Skin epidermis (tissue), 12 donors: ENCODE measurements at regions not wholly inside any gene's neighbourhood (a gene's known extent, or its start where the extent isn't known, plus 50 kb on each side); places are given as distances from the start of the nearest gene placed in this dataset.

Experiments
- H3K27ac ChIP-seq, 21 experiments: fragments of 200-600 bp; sonication (generic) in 11 of 21; one replicate each; pipeline ENCODE4 v1.5.0; 2020; ENCODE audit warnings: mild to moderate bottlenecking in 3 of 21, inconsistent platforms in 2 of 21, moderate library complexity in 2 of 21
- H3K4me3 ChIP-seq, 7 experiments: fragments of 200-600 bp; sonication (generic) in 2 of 7; one replicate each; pipeline ENCODE4 v1.5.0; 2020; ENCODE audit warnings: inconsistent platforms in 2 of 7, mild to moderate bottlenecking in 2 of 7, moderate library complexity in 1 of 7

DNA sequence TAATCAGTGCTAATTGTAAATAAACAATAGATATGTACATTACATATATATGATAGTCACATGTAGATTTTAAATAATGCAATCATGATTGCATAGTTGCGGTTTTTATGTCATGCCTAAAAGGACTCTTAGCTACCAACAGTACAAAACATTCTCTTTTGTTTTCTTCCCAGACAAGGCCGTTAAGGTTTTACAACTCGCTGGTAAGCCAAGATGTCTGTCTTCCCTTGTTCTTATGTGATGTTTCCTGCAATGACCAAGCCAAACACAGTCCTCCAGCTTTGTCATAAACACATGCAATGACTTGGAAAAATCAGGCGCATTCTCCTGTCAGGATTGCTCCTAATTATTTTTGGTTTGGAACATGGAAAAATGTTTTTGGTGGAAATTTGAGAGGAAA is 192.3 kb upstream of the GLI3 start:
- Histone ChIP-seq H3K27ac (no peak overlapping the region), H3K4me3 (no peak overlapping the region)

DNA sequence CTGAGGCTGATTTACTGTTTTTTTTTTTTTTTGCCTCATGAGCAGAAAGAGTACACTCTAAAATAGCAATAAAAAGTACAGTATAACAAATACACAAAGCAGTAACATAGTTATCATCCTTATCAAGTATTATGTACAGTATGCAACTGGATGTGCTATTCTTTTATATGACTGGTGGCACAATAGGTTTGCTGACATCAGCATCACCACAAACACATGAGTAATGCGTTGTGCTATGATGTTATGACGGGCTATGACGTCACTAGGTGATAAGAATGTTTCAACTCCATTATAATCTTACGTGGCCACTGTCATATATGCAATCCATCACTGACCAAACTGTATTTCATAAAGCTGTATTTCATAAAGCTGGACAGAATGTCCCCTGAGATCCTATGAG is 189.2 kb upstream of the GLI3 start:
- no peak overlapping the region for H3K4me3 ChIP-seq

DNA sequence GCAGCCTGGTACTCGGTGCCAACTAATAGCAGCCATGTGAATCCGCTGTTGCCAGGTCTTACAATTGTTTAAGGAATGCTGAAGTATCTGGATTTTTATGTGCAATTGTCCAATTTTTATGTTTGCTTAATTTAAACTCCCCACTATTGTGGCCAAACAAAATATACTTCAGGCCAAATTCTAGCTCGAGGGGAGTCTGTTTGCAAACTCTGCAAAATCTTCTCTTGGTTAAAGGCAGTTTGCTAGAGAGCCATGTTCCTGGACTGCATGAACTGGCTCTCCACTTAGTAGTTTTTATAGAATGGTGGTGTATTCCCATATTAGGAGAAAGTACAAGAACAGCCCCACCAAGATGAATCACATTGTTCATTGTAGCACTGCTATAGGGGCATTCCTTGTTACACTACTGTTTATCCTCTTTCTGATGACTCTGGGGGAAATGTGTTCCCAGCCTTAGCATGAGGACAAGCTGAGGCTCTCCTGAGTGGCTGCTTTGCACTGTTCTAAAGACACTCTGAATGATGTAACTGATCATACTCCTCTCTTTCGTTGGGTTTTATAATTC is 178.0 kb upstream of the GLI3 start:
- no peak overlapping the region for H3K4me3 ChIP-seq
- no peak overlapping the region for H3K27ac ChIP-seq

More for the DNA sequence above, 189.2 kb upstream of the GLI3 start:
- H3K27ac ChIP-seq: no peak overlapping the region

DNA sequence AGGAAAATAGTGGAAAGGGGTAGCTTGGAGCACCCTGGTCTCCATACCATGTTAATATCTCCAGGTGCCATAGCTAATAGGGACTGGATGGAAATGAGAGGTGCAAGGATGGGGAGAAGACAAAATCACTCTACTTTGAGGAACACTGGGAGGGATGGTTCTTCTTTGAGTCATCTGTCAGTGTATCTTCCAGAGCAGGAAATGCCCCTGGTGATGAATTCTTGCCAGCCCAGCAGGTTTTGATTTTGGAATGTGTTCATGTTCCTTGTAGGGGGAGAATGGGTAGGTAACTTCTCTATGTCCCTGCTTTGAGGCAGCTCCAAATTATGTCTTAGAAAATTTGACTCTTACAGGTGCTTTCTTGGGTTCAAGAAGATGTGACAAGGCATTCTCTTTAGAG is 177.0 kb upstream of the GLI3 start:
- Histone ChIP-seq H3K27ac (no peak overlapping the region), H3K4me3 (no peak overlapping the region)

DNA sequence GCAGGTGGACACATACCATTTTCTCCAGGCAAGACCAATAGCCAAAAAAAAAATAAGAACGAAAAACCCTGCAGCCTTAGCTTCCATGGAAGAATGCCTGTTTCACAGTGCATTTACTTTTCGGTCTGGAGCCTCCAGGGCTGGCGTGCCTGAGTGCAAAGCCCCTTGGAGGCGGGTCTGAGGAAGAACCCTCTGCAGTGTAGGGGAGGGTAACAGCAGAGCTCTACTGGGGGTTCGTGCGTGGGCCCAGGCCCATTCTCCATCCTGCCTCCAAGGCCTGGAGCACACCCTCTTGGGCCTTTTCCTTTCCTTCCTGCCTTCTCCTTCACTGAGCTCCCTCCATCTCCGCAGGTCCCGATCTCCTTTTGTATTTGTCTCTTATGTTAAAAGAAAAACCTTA is 172.3 kb upstream of the GLI3 start:
- H3K4me3 ChIP-seq: no peak overlapping the region
- H3K27ac ChIP-seq: no peak overlapping the region

DNA sequence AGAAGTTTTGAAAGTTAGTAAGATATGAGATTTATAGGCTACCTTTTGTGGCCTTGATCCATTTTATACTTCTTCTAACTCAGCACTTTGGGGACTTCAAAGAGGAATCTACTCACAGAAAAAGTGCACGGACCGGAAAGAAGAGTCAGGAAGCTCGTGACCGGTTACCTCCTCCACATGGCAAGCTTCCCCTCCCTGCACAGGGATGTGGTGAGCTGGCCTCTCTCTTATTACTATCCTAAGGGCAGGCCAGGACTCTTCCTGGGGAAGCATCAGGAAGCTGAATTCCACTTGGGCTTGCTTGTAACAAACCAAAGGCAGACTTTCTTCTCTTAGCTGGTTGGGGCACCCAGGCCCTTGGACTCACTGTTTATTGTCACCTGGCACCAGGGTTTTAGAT is 170.8 kb upstream of the GLI3 start:
- no peak overlapping the region for H3K4me3 ChIP-seq
- H3K27ac ChIP-seq: no peak overlapping the region

DNA sequence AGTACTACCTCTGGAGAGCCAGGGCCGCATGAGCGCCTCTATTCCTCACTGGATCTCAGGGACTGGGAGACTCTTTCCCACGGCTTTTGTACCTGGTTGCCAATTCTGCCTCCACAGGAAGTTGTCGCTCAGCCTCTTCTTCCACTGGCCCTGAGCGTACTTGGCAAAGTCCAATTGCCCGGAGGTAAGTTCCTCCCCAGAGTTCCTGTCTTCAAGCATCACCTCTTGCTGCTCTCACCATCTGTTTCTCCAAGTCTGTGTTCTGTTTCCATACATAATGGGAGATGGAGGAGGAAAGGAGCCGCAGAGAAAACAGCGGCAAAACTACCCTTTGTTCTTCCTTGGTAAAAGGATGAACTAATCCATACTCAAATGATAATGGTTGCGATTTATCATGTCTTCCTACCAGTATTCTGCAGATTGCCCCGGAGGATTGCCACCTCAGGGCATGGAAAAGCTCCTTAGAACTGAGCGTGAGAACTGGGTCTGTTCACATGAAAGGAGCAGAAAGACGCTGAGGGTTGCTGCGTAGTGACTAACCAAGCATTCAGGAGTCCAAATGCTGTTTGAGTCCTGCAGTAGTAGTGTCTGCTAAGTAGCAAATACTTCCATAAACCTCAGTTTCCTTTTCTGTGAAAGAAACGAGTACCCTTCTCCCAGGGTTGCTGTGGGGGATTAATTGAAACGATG is 170.2 kb upstream of the GLI3 start:
- no peak overlapping the region for H3K4me3 ChIP-seq
- no peak overlapping the region for H3K27ac ChIP-seq

DNA sequence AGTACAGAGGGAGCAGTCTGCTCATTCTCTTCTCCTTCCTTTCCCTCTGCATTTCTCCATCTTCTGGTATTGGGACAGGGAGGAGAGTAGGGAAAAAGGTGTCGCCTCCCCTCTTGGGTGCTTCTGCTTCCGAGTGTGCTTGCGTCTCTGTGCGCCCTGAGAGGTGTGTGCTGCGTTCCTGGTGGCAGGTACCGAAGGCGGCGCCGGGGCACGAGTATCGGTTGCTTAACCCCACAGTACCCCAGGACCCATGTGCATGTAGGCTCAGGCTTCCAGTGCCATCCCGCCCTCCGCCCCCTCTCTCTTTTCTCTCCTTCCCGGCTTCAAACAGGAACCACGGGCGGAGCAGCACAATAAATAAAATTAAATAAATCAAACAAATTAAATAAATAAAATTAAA is 169.3 kb upstream of the GLI3 start:
- Histone ChIP-seq H3K27ac (no peak overlapping the region), H3K4me3 (no peak overlapping the region)

DNA sequence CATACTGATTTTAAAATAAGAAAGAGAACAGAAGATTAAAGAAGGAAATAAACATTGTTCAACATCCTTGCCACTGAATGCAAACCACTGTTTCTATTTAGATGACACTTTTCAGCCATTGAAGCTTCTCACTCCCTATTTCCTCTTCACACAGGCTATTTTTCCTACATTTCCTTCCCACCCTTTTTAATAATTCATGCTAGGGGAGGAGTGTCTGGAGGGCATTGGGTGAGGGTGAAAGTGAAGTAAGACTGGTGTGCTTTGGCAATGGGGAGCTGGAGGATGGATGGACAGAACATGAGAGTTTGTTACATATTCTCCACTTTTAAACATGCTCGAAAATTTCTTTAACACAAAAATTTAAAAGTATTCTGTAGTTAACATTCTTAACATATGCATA is 168.8 kb upstream of the GLI3 start:
- Histone ChIP-seq H3K4me3 (no peak overlapping the region), H3K27ac (no peak overlapping the region)

DNA sequence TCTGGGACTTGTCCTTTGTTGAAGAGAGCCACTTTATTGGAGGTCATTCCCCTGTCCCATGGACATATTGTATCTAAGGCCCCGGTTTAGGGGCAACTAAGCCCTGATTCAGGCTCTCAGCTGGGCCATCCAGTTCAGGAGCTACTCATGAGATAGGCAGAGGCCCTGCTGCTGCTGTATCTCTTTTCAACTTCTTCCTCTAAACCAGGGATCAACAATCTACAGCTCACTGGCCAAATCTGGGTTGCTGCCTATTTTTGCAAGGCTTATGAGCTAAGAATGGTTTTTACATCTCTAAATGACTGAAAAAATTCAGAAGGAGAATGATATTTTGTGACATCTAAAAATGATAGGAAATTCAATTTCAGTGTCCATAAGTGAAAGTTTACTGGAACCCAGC is 166.8 kb upstream of the GLI3 start:
- Histone ChIP-seq H3K4me3 (no peak overlapping the region), H3K27ac (no peak overlapping the region)

DNA sequence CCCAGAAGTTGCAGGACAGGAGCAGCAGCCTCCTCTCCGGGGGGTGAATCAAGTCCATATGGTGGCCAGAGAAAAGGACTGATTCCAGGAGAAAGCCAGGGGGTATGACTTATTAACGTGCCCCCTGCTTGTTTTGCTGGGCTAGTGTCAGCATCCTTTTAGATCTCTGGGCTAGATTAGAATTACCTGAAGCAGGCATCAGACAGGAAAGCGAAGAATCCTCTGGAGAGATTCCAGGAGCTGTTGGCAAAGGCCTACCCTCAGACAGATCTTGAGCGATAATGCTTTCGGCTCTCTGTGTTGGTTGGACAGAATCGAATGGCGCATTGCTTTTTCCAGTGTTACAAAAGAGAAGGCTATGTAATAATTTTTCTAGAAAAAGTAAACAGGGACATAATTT is 164.0 kb upstream of the GLI3 start:
- no peak overlapping the region for H3K4me3 ChIP-seq
- H3K27ac ChIP-seq: no peak overlapping the region

DNA sequence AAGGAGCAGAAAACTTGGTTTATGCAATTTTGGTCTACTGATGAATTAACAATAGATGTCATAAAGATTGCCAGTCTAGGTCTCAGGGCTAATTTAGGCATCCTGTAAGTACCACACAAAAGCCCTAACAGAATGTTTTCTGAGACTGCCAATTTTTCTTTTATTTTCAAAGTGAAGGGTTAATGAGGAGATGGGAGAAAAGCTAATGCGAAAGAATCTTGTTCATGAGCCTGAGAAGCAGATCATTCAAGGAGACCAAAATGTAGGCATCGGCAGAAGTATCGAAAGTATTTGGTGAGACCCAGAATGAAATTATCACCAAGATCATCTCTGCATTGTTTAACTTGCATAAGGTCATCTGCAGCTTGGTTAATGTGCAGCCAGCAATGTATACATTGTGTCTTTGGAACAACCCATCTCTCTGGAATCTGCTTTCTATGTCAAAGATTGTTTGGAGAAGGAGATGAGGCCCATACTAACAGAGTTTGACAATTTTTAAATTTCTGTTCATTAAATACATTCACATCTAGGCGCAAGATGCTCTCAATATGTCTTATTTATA is 163.3 kb upstream of the GLI3 start:
- Histone ChIP-seq H3K27ac (no peak overlapping the region), H3K4me3 (no peak overlapping the region)

DNA sequence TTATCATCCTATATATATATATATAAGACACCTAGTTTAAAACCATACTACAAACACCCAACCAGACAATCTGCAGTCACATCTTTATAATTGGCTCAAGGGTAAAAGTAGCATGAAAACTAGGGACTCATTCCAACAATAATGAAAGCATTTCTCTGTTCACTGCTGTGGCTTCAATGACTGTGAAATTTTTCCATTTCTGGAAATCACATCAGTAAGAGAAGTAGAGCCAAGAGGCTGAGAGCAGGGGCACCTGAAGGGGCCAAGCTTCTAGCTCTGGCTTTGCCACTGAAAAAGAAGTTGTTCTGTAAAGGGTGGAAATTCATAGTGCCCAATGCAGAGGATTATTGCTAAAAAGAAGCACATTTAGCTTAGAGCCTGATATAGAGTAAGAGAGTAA is 158.6 kb upstream of the GLI3 start:
- Histone ChIP-seq H3K4me3 (no peak overlapping the region), H3K27ac (no peak overlapping the region)

DNA sequence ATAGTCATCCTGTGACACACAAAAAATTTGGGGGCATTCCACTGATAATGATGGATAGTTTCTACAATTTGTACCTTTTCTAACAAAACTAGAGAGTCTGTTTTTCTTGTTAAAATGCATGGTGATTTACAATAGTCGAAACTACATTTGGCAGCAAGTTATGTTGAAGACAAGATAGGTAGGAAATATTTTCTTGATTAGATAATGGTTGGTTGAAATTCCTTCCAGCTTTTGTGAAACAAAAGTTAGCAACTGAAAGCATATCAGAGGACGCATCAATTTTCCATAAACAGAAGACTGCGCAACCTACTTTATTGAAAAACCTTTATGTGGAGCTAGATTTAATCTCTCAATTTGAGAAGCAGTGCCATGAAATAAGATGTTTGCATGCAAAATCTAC is 155.8 kb upstream of the GLI3 start:
- Histone ChIP-seq H3K27ac (no peak overlapping the region), H3K4me3 (no peak overlapping the region)

DNA sequence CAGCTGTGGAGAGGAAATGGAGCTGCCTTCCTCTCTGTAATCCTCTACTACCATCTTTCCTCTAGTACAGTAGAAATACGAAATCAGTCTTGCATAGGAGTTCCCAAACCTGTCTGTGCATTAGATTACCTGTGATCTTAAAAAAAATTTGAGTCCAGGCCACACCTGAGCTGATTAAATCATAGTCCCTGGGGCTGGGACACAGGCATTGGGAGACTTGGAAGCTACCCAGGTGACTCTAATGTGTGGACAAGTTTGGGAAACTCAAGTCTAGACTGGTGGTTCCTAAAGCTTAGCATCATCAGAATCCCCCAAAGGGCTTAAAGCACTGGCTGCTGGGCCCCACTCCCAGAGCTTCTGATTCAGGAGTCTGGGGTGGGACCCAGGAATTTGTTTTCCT is 152.7 kb upstream of the GLI3 start:
- Histone ChIP-seq H3K27ac (peak overlapping the region in 3 of 21 experiments; percentile 50 to 77 (median 59)), H3K4me3 (no peak overlapping the region)

DNA sequence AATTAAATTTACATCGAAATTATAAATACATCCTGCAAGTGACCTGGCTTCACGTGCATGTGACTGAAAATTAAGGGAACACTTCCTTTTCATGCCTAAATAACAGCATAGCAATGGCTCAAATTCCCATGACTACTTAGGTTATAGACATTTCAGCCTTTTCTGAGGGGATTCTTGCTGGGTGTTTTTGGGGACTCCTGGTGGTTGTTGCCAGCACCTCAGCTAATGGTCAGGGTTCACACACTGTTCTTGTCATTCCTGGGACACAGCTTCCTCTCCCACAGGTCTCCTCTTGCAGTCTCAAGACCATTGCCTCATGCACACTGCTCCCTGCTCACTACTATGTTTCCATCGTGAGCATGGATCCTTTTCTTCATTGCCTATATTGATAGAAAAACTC is 148.9 kb upstream of the GLI3 start:
- Histone ChIP-seq H3K27ac (no peak overlapping the region), H3K4me3 (no peak overlapping the region)

DNA sequence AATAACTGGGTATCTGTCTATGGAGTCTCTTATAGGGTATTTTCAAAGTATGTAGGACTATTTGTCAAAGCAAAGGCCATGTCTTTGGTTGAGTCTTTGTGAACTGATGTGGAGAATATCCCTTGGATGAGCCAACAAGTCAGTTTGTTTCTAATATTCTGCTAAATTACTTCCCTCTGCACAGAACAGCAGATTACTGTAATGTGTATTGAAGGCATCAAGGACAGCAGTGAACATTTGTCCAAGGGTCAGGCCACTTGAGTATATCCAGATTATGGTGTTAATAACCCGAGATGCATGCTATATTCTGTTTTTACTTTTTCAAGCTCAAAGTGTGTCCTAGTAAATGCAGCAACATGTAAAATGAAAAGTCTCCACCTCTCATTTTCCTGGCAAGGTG is 144.2 kb upstream of the GLI3 start:
- H3K4me3 ChIP-seq: no peak overlapping the region
- H3K27ac ChIP-seq: no peak overlapping the region

DNA sequence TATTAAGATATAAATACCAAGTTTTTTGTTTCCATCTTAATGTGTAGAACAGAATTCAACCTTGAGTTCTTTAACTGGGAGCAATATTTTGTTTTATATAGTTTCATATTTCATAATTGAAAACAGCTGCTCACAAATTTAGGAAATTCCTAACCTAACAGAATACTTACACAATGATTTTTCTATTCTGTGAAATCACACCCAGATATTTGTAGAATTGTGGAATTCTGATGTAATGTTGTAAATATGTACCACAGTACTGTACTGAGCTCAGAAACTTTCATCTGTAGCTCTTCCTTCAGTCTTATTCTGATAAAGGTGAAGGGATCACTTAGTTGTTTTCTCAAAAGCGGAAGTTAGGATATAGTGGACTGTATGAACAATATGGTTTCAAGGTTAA is 143.4 kb upstream of the GLI3 start:
- no peak overlapping the region for H3K27ac ChIP-seq
- no peak overlapping the region for H3K4me3 ChIP-seq

DNA sequence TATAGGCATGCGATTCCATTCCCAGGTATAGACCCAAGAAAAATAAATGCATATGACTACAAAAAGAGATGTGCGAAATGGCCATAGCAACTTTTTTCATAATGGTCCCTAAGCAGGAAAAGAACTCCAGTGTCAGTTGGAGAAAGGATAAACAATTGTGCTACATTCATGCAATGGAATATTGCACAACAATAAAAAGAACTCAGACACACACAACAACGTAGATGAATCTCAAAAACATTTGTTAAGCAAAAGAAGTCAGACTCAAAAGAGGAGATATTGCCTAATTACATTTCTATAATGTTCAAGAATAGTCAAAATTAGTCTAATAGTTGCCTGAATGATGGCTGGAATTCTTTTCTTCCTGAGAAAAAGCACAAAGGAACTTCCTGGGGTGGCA is 141.1 kb upstream of the GLI3 start:
- no peak overlapping the region for H3K4me3 ChIP-seq
- no peak overlapping the region for H3K27ac ChIP-seq

DNA sequence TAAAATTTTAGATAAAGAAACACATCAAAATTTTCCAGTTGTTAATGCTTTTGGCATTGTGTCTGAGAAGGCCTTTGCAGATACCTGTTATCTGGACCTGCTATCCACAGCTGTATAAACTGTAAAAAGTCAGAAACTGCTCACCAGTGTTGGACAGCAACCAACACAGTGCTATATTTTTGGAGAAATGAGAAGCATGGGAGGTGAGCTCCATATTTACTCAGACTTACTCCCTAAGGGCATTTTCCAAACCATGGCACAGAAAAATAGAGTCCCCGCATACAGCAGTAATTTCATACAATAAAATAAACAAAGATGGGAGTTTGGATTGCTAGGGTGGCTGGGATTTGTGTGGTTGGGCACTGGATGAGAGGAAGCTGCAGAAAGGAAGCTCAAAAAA is 136.3 kb upstream of the GLI3 start:
- Histone ChIP-seq H3K4me3 (no peak overlapping the region), H3K27ac (no peak overlapping the region)

DNA sequence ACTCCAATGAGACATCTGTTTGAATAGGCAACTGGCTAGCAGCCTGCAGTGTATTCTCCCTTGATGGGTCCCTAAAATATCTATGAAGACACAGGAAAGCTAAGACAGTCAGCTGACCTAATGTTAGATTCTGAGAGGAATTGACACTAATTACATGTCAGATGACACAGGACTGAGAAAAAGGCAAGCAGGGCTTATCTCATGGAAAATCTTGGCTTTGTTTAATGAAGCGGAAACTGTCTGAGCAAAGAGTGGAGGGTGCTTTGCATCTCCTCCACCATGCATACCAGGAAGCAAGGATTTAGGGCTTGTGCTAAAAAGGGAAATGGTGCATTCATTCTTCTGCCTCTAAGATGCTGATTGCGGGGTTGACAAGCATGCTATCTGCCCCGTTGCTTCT is 135.5 kb upstream of the GLI3 start:
- H3K27ac ChIP-seq: no peak overlapping the region

DNA sequence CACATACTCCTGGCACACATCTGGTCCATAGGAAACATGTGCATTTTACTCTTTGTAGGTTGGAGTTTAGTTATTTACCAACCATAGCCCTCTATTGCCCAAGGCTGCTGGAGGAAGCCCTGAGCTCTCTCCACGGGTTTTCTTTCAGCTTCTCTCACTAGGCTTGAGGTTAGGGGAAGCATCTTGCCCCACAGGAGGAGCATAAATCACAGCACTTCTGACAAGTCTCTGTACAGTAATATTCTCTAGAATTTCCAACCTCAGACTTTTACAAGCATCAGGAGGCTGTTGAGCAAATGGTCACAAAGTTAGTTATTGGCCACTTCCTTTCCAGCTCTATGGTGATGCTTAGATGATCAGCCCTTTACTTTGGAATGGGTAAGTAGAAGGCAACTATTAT is 122.9 kb upstream of the GLI3 start:
- no peak overlapping the region for H3K4me3 ChIP-seq
- H3K27ac ChIP-seq: no peak overlapping the region

More for the DNA sequence above, 135.5 kb upstream of the GLI3 start:
- H3K4me3 ChIP-seq: no peak overlapping the region
